ENCODE measurements at regions not wholly inside any gene's neighbourhood (a gene's known extent, or its start where the extent isn't known, plus 50 kb on each side); places are given as distances from the start of the nearest gene placed in this dataset.

DNA sequence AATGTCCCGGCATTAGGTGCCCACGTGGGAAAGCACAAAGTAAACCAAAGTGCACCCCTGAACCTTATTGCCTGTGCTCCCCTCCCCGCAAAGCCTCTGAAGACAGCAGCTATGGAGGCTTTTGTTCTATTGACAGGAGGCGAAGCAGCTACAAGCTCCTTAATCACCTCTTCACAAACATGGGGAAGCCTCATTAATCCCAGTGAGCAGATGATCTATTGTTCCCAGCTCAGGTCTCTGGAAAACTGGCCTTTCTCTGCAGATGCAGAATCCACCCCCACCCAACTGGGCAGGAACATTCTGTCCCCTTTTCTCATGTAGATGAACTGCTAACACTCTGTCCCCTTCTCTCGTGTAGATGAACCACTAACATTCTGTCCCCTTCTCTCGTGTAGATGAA lies 190.5 kb upstream of the CSF3R start:
- DNase-seq = no peak

DNA sequence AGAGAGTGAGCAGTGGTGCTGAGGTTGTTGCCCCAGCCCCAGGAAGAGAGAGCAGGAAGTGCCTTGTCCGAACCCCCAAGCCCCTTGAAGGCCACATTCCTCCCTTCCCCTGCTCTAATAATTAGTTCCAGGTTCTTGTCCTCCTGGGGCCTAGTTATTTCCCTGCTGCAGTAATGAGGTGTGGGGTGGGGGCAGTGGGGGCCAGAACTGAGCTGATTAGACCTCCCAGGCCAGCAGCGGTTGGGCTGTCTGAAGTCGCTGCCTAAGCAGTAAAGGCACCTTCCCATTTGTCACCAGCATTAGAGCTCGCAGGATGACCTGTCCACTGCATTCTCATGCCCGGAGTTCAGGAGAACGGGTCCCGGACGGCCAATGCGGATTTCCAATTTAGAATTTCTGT lies 186.5 kb upstream of the CSF3R start:
- no peak for DNase-seq

DNA sequence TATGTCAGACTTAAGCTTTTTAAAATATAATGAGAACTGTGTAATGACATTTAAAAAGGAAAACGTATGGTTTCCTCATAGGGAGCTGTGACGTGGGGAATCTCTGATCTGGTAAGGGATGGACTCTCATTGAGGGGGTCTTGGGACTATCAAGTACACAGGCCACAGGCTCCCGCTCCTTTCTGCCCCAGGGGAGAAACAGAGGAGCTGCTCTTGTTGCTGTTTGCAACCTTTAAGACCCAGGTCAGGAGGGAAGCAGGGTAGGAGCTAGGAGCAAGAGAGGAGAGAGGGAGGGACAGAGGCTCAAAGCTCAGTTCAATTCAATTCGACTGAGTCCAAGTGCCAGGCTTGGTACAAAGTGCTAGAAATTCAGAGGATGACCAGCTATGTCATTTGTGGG lies 185.1 kb upstream of the CSF3R start:
- DNase-seq = no peak

DNA sequence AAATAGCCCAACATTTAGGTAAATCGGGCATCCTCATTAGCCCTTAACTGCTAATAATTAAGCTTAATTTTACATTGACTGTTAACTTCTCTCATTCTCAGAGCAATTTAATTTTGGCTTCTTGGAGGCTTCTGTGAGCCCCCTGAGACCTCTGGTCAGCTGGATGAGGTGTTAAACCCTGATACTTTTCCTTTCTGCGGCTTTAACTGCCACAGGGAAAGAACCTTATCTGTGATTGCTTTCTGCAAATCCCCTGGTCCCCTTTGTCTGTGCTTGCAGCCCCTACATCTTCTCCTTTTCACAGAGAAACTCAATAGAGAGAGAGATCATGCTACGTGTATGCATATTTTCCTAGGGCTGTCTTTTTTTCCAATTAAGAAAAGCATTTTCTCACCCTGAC lies 184.5 kb upstream of the CSF3R start:
- no peak for DNase-seq

DNA sequence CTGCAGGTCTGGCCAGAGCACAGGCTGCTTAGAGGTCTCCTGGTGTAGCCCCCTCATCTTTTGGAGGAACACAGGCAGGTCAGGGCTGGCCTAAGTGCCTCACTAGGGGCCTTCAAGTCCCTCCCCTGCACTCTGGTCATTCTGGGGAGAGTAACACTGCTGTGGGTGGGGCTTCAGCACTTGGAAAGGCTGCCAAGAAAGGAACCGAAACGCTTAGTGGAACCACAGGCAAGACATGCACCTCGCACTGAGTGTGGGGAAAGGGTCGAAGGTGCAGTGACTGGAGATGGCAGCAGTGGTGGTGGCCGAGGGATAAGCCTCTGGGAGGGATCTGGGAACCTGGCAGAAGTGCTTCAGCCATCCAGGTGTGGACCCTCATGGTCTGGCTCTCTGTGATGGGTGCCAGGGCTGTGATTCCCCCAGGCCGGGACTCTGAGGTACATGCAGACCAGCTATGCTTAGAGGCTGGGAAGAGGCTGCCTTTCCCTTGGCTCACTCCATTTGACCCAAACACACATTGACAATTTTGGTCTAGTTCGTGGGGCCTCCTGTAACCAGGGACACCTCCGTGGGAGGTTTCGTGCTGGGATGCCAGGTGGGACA lies 182.9 kb upstream of the CSF3R start:
- DNase-seq = no peak

DNA sequence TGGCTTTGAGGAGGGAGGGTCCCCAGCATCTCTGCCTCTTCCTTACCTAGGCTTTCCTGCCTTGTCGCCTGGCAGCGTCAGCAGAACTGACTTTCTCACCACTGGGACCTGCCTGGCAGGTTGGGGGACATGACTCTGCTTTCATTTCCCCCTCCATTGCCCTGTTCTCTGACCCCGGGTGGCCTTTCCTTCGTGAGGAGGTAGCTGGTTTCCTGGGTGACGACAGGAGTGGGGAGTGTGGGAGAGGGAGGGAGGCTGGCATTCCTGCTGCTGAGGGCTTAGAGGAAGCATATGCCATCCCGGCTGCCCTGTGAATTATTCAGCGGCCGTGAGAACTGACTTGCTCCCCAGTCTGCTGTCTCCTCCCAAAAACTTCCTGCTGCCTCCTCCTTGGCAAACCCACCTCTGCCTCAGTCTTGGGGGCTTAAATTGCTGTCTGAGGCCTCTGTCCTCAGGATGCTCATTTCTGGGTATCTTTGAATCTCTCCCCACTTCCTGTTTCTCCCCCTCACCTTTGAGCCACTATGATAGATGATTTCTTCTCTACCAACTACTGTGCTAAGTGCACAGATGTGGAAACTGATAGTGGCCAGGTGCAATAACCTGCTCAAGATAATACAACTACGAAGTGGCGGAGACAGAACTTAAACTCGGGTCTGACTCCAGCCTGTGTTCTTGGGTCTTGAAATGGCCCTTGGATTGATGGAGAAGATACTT lies 182.0 kb upstream of the CSF3R start:
- no peak for DNase-seq

DNA sequence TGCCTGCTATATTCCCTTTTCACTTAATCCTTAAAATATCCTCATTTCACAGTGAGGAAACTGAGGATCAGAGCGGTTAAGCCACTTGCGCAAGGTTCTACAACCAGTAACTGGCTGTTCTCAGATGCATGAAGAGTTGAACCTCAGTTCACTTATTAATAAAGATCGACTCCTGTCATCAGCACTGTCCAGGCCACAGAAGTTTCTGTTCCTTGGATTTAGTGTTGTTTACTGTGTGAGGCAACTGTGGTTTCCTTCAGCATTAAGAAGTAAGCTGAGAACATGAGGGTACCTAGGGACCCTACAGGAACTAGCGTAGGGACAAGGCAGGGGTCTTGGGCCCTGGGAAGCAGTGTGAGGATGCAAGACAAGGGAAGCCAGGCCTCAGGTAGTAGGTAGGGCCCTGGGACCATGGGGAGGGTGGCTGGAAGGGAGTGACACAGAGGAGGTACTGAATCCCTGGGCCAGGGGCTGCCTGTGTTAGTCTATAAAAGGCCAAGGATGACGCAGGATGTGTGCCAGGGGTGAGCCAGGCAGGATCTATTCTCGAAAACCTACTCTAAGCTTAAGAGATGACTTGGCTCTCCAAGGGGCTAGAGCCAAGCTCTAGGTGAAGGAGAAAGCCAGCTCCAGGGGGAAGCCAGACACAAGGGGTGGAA lies 181.2 kb upstream of the CSF3R start:
- DNase-seq = no peak

DNA sequence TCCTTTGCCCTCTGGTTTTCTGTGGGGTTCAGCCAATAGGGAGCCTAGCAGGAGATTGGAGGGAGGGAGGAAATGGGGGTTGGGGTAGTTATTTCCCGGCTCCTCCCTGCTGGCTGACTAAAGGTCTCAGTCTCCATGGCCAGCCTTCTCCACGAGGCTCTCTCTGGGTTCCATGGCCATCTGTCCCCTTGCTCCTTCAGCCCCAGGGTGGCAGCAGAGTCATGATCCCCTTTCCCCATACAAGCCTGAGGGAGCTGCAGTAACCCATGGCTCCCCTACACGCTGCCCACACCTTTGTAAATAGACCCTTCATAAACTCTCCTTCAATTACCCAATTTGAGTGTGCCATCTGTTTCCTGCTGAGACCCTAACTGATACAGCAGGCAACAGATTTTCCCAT lies 176.1 kb upstream of the CSF3R start:
- no peak for DNase-seq

DNA sequence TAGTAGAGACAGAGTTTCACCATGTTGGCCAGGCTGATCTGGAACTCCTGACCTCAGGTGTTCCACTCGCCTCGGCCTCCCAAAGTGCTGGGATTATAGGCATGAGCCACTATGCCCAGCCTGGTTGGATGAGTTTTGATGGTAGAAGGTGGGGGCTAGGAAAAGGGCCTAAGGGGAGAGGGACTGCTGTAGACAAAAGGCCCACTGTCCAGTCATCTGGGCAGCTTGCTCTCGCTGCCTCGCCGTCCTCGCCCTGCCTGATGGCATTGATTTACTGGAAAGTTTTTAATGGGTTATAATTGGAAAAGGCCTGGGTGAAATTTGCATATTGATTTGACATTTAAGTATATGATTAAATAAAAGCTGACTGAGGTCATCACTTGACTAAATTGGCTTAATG lies 175.1 kb upstream of the CSF3R start:
- DNase-seq = no peak

DNA sequence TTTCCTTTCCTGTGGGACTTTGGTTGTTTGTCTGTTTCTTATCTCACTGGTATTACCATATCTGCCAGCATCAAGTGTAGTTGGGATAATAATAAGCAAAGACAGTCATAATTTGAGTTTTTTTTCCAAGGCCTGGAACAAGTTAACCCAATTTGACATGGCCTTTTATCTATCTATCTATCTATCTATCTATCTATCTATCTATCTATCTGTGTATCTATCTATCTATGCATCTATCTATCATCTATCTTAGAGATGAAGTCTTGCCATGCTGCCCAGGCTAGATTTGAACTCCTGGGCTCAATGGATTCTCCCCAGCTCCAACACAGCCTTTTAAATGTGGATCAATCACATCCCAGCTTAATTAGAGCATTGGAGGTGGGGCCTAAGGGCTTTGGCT lies 174.1 kb upstream of the CSF3R start:
- no peak for DNase-seq

DNA sequence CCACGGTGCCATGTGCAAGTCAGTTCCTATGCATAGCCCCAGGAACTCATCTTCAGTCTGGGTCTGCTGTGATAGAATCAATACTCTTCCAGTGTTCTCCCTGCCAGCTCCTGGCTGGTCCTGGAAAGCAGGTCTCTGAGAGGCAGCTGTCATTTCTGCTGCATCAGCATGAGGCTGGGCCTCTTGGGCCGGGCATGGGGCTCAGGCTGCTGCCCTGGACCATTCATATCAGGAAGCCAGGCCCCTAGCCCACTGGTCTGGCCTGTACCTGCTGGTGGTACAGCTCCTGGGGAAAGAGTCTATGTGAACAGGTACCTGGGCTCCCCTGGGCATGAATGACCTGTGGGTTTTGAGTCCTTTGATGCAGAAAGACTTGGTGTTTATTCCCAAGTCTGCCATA lies 173.6 kb upstream of the CSF3R start:
- DNase-seq = no peak

DNA sequence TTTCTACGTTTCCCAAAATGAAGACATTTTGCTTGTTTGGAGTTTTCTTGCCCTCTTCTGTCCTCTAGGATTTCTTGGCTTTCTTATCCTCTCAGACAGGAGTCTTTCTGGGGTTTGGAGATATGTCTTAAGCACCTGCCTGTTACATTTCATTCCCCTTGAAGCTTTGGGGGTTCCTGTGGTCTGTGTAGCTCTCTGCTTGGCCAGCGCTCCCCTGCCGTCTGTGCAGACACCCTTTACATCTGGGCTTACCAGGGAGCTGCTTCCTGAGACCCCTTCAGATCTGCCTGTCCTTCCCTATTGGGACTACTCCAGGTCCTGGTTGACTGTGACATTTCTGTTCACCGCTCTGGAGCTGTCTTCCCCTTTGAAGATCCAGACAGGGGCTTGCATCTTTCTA lies 171.9 kb upstream of the CSF3R start:
- no peak for DNase-seq

DNA sequence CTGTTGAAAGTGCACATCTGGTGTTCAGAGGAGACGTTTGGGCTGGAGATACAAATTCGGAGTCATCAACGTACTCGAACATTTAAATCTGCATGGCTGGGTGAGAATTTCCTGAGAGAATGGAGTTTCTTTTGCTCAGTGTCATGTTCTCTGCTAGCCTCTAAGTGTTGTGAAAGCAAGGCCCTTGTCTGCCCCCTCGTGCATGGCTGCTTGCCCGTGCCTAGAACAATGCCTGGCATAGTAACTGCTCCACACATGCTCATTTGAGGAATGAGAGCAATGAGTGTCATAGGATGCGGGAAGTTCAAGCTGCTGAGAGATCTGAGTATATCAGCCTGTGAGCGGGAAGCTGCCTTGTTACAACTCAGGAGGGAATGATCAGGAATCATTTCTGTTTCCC lies 171.1 kb upstream of the CSF3R start:
- no peak for DNase-seq

DNA sequence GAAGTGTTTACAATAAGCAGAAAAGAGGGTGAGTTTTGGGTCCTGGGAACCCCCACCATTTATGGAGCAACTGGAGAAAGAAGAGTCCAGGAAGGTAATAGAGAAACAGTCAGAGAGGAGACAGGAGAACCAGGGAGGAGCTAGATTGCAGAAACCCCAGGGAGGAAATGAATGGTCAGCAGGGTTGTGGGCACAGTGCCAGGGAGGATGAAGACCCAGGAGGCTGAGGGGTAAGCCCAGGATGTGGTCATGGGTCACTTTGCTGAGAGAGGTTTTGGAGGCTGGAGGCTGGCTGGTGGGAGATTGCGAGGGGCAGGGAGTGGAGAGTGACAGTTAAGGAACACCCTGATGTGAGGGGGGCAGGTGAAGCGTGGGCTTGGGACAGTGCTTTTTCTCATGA lies 169.9 kb upstream of the CSF3R start:
- no peak for DNase-seq

DNA sequence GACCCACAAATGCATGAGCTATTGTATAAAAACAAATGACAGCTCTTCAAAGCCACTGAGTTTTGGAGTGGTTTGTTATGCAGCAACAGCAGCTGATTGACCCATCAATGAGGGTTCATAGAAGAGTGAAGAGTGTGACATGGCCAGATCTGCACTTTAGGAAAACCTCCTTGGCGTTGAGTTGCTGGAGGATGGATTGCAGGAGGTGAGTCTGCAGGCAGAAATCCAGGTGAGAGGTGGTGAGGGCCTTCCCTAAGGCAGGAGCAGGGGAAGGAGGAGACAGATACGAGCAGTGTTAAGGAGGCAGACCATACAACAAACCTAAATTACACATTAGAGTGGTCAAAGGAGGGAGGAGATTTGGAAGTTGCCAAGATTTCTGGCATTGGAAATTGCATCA lies 169.3 kb upstream of the CSF3R start:
- DNase-seq = no peak

DNA sequence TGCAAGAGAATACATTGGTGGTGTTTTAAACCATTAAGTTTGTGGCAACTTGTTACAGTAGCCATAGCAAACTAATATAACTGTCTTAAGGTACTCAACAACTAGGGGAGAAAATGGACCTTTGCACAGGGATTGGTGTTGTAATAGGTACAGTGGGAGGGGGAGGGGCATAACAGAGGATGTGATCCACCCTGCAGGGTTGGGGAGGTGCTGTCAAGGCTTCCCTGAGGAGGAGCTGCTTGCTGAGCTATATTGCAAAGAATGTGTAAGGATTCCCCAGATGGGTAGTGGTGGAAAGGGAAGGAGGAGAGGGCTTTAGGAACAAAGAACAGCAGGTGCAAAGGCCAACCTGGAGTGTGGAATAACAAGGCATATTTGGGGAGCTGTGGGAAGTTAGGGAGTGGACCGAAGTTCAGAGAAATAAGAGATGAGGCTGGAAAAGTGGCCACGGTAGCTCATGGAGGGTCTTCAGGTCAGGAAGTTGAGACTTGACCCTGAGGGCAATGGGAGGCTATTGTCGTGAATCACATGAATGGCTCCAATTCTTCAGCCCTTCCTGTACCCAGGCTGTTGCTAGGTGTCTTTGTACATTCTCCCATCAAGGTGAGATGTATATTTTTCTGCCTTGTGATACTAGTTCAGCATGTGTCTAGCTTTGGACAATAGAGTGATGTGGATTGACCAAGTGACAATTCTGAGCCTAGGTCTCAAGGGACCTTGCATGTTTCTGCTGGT lies 168.6 kb upstream of the CSF3R start:
- no peak for DNase-seq

DNA sequence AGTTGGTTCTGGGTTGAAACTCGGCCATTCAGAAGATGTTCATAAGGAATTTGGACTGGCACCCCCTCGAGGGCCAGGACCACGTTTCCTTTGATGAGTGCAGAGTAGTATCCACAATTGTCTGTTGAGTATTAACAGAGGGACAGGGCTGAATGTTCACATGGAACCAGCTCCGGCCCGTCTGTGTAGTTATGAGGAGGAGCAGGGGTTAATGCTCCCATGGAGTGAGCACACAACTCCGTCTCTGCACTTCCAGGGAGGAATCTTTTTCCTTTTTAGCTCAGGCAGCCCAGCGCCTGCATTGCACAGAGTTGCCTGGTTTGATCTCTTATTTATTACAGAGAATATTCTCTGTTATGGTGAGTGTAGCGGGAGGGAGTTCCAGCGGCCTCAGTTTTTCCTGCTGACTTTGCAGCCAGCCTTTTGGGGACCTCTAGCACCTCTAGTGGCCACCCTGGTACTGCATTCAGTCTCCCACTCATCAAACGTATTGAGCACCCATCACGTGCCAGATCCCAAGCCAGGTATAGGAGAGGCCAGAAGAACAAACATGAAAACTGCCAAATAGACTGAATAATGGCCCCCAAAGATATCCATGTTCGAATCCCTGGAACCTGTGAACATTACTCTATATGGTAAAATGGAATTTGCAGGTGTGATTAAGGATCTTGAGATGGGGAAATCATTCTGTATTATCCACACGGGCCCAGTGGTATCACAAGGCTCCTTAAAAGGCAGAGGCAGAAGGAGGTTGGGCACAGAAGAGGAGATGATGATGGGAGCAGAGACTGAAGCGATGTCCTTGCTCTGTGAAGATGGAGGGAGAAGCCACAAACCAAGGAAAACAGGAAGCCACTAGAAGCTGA lies 167.7 kb upstream of the CSF3R start:
- DNase-seq = peak; percentile 52

DNA sequence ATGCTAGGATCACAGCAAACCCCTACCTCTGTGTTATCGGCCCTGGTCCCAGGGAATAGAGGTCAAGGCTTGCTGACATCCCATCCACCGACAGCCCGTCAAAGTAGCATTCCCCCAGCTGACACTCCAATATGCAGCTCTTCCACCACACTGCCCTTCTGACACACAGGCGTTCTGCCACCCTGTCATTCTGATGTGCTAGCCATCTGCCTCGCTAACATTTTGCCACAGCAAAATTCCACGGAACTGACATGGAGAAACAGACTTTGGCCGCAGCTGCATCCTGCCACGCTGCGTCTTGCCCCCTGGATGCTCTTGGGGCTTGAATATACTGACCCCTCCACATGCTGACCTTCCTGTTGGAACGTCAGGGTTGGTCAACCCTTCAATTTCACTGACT lies 163.2 kb upstream of the CSF3R start:
- DNase-seq = no peak

DNA sequence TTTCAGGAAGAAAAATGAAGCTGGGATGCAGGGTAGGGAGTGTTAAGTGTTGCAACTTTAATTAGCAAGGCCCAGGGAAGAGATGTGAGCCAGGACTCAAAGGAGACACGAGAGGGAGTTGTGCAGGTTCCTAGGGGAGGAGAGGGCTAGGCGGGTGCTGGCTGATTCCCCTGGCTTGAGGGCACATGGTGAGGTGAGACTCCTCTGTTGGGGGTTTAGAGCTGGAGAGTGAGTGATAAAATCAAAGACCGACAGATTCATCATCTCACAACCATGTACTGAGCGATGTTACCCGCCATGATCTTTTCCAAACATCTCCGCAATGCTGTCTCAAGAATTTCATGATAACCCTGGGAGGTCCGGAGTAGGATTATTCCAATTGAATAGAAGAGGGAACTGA lies 161.8 kb upstream of the CSF3R start:
- no peak for DNase-seq

DNA sequence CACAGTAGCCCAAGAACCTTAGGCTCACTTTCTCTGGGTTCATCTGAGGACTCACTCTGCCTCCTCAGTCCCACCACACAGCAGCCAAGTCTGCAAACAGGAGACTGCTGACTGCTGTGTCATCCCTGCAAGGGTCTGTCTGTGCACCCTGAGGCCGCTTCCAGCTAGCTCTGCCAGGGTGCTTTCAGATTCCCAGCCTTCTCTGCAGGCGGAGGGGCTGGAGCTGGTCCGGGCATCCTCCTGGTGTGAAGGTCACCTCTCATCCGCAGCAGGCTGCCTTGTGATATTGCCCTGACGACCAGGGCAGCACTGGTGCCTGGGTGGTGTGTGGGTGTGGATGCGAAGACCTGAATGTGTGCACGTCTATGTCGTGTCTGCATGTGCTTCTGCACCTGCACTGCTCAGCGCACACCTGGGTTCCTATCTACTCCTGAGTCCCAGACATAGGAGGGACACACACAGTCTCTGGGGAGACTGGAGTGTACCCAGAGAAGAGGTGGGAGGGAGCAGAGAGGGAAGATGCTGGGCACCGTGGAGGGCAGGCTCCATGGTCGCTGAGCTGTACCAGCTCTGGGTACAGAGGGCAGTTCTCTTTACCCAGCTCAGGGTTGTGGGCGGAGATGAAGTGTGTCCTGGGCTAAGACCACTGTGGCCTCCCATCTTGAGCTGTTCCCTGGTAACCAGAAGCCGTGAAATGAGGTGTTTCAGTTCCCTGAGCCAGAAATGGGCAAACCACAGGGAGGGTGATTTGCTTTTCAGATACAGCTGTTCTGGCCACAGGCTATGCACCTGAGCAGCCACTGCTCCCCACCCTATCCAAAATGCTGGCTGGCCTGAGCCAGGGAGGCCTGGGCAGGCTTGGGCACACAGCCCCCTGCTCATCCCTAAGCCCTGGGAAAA lies 160.9 kb upstream of the CSF3R start:
- no peak for DNase-seq

DNA sequence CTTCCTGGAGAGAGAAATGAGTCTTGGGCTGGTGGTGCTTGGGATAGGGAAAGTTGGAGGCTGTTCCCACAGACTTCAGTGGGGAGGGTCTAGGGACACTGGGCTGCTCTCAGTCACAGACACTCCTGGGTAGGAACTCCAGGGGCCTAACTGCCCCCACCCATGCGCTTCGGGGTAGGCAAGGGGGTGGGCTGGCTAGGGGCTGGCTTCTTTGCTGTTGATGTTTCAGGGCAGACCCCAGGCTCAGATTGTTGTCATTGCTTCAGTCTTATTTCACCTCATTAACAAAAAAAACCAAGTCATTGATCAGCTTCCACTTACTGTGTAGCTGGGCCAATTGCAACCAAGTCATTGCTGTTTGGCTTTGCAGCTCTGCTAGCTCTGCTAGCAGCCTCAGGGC lies 160.1 kb upstream of the CSF3R start:
- DNase-seq = no peak

DNA sequence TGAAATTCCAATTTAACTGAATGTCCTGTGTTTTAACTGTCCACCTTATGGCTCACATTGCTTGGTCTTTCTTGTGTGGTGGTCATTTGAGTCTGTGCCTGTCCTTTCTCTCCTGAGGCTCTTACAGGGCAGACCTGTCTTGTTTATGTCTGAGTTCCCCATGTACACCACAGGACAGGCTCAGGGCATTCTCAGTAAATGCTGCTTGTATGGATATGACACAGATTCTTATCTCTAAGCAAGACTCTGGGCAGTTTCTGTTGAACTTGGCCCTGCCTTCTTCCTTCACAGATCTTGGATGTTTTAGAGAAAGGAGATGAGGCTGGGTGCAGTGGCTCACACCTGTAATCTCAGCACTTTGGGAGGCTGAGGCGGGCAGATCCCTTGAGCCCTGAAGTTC lies 159.1 kb upstream of the CSF3R start:
- DNase-seq = no peak
